GM19468 (cell line): ENCODE measurements at regions not wholly inside any gene's neighbourhood (a gene's known extent, or its start where the extent isn't known, plus 50 kb on each side); places are given as distances from the start of the nearest gene placed in this dataset.

Experiments
- ATAC-seq: cut with Tn5 transposase; IDR thresholded peaks from one replicate; pipeline ENCODE4 v1.9.1; 2021; ENCODE audit warnings: mild to moderate bottlenecking, moderate library complexity, moderate number of reproducible peaks; ENCODE audit not compliant: unreplicated experiment; ENCODE audit errors: extremely low read depth

DNA sequence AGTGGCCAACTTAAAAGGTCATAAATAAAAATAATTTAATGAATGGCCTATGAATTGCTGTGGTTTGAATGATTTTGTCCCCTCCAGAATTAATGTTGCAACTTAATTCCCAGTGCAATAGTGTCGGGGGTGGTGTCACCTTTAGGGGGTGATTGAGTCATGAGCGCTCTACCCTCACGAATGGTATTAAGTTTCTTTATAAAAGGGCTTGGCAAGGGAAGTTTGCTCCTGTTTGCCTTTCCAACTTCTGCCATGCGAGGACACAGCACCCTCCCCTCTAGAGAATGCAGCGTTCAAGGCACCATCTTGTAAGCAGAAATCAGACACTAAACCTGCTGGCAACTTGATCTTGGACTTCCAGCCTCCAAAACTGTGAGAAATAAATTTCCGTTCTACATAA, 253.3 kb downstream of the ATXN7L3B start:
- no peak for ATAC-seq

DNA sequence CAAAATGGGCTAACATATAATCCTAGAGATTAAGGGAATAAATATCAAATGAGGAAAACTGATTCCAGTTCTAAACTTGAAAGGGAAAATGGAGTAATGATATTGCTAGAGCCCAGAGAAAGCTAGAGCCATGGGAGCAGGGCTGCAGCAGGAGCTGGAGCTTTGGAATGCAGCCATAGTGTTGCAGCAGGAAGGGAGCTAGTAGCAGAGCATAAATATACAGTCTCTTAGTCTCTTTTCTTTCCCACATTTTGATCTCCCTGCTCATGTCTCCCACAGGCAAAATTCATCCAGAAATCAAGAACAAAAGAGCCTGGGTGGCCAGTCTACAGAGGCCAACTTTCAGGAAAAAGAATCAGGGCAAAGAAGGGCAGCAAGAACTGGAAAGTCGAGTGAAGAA, 253.7 kb downstream of the ATXN7L3B start:
- ATAC-seq, result no peak

DNA sequence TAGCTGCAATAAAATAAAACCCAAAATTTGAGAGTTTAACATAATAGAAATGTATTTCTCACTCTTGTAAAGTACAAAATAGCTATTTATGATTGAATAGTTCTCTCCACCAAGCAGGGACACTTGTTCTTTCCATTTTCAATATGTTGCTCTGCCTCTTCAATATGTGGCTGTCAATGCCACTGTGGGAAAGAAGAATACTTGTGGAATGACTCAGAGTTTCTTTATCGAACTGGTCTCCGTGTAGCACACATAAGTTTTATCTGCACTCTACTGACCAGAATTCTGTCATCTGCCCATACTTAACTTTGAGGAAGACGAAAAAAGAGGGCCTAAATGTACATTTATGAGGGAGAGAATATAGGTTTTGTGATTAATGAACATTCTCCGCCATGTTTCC, 256.9 kb downstream of the ATXN7L3B start:
- ATAC-seq, result no peak

DNA sequence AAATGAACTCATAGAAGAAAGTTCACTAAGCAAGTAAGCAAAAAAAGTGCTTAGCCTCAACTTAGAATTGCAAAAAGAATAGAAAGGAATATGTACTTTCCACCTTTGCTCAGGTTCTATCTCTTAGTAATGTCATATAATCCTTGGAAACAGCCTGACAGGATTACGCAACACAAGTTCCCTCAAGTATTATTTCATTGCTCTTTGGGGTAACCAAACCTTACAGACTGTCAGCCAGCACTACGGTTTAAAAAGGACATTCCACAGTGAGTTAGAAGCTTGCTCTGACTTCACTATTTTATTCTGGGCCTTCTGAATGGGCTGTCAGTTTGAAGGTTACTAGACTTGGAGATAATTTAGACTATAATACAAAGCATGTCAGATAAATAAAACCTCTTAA, 264.0 kb downstream of the ATXN7L3B start:
- no peak for ATAC-seq

DNA sequence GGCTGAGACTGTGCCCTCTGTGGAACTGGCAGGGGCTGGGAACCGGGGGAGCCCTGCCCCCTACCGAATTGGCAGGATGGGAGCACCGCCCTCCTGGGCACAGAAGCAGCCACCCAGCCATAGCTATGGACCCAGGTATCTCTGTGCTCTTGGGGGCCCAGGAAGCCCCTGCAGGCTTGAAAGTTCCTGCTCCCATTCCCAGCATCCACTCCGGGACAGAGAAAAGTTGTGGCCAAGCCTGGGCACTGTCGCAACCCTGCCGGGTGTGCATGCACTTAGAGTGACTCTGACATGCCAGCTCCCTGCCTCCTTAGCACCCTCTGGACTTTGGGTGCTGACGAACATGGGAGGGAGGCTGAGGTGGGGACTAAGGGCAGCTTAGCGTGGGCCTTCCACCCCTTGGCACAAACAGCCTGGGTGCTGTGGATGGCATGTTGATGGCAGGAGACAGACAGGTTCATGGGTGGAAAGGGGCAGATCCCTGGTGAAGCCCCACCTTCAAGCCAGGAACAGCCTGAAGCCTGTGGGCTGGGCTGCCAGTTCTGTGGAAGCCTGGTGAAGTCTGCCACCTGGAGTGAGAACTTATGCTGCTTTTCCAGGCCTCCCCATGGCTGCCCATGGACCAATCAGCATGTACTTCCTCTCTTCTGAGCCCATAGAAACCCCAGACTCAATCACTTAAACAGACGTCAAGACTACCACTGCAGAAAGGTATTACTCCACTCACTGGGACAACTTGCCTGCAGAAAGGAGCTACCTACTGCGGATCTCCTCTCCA, 279.0 kb downstream of the ATXN7L3B start:
- ATAC-seq, result no peak

DNA sequence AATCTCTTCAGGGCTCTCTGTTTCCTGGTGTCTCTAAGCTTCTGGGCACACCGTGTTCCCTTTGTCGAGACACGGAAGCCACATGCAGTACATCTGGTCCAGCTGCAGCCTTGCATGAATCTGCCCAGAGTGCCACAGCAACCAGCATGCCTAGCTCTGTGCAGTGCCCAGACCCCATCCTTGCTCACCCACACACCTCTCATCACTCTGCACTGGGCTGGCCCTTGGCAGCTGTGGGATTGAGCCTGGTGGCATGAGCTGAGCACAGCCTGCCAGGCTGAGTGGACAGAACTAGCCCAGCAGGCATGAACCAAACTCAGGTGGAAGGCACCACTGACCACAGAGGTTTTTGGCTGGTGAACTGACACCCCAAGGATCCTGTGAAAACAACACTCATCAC, 279.9 kb downstream of the ATXN7L3B start:
- no peak for ATAC-seq

DNA sequence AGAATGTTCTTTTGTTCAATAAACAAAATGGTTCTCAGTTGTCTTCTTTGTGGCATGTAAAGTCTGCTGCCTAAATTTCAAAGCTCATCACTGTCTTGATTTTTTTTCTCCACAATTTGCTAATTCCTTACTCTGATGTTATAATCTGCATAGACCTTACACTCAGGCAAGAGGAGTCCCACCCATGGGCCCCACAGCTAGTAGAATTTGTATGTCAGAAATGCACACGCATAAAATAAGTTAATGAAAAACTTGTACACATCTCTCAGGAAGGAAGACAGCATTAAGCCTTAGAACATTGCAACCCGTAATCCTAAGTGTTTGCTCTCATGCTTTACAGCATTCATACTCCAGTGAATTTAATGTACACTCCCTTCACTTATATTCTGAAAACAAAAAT, 280.8 kb downstream of the ATXN7L3B start:
- ATAC-seq, result no peak

DNA sequence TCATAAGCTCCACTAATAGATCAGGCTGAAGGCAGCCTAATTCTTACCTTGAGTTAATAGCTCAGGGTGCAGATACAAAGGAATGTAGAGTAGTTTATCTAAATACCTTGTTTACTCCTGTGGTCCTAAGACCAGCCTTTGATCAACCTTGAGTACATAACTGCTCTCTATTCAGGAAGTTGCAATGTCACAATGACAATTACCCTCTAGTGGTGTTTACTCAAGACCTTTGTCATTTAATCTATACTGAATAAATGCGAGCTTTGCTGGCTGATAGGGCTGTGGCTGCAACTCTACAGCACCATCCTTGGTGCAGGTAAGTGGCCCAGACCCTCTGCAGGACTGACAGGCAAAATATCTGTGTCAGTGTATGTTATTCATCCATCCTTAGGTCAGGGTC, 282.7 kb downstream of the ATXN7L3B start:
- no peak for ATAC-seq

DNA sequence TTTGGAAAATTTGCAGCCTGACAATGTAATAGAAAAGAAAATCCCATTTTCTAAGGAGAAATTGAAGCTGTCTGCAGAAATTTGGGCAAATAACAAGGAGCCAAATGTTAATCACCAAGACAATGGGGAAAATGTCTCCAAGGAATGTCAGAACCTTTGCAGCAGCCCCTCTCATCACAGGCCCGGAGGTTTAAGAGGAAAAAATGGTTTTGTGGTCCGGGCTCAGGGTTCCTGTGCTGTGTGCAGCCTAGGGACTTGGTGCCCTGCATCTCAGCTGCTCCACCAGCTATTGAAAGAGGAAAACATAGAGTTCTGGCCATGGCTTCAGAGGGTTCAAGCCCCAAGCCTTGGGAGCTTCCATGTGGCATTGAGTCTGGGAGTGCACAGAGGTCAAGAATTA, 298.9 kb downstream of the ATXN7L3B start:
- ATAC-seq, result no peak

DNA sequence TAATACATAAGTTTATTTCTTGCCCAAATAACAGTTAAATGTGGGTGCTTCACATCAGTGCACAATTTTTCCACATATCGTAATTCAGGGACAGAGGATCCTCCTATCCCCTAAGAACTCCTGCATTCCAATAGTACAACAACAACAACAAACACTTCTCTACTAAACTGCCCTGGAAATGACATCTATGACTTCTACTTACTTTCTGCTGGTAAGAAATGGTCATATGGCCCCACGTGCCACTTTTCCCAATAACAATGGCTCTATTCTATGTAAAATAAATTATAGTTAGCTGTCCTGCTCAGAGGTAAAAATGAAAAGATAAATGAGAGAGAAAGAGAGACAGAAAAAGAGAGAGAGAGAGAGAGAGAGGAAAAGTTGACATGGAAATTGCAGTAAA, 308.5 kb downstream of the ATXN7L3B start:
- no peak for ATAC-seq

DNA sequence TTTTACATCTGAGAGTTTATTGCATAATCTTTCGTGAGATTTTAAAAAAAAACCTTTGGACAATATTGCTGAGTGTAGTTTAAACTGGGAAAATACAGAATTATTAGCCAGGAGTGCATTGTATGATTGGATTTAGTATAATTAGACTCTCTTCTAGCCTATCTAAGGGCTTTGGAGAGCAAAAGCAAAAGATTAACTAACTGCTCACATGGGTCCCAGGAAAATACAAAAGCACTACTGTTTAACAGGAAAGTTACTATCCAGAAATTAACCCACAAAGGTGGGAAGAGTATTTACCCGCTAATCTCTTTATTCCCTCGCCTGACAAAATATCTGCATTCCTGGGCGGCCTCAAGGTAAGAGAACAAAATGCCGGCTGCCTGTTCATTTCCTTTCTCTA, 309.5 kb downstream of the ATXN7L3B start:
- no peak for ATAC-seq

DNA sequence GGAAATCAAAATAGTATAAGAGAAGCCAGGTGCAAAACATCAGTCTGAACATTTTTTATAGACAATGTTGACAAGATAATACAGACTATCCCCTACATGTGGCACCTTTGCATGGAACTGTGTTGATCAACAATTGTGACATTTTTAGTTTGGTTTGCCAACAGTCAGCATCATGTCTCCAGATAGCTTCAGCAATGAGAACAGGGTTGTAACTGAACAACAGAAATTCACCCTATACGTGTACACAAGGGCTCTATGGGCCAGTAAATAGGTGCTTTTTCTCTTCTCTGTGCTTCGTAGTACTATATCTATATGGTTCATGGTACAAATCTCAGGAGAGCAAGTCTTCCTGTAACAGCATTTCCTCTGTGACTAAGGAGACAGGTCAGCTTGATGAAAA, 310.4 kb downstream of the ATXN7L3B start:
- no peak for ATAC-seq

DNA sequence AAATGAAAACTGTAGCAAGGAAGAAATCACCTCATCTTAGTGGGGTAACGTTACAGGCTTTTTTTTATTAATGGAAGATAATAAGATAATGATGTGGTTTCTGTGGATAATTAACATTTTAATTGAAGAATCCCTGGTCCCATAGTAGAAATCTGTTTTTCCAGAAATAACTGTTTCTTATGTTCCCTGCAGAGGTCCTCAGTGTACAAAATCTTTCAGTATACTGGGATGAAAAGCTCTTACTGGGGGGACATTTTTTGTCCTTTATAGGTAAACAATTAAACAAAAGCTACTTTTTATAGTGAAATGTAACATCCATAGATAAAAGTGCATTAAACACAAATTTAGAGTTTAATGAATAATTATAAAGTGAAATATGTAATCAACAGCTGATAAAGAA, 312.2 kb downstream of the ATXN7L3B start:
- no peak for ATAC-seq

DNA sequence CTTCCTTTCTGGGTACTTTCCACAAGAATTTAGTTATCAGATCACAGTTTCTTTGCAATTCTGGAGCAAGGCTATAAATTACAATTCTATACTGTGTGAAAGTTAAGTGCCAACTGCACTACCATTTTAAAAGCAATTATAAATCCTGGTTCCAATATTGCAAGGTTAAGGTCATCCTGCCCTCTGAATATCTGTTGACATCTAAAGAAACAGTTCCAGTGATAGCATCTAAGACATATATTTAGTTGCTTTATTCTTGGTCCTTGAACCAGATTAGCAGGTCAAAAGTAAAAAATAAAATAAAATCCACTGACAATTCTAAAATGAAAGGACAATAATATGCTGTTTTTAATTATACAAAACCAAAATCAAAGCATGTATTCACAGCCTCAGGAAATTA, 334.2 kb downstream of the ATXN7L3B start:
- no peak for ATAC-seq

DNA sequence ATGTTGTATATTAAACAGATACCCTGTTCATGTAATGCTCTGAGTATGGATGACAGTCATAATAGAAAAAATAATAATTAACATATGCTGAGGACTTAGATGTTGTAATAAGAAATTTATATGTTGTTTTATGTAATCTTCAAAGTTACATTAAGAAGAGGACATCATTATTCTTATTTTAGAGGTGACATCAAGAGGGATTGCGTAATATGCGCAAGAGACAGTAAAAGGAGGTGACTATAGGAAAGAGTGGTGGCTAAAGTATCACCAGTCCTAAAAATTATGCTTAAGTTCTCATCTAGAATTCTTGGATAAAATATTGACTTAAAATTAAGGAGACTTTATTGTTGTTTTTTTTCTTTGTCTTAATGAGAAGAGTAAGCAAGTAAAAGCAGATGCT, 323.9 kb downstream of the KCNC2 start:
- no peak for ATAC-seq

DNA sequence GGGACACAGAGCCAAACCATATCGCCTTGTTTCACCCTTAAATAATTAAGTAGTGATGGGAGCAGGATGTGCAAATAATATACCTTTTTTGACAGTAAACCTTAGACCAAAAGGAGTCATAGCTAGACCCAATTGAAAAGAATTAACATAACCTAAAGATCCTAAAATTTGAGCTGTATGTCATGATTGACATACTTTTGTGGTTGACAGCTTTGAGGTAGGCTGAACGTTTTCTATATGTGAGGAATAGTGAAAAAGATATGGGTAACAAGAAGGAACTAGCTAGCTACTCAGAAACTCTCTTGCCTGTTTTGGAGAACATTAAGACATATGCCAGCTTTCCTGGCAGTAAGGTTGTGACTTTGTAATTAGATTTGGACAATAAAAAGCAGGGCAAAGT, 320.6 kb downstream of the KCNC2 start:
- ATAC-seq, result no peak

DNA sequence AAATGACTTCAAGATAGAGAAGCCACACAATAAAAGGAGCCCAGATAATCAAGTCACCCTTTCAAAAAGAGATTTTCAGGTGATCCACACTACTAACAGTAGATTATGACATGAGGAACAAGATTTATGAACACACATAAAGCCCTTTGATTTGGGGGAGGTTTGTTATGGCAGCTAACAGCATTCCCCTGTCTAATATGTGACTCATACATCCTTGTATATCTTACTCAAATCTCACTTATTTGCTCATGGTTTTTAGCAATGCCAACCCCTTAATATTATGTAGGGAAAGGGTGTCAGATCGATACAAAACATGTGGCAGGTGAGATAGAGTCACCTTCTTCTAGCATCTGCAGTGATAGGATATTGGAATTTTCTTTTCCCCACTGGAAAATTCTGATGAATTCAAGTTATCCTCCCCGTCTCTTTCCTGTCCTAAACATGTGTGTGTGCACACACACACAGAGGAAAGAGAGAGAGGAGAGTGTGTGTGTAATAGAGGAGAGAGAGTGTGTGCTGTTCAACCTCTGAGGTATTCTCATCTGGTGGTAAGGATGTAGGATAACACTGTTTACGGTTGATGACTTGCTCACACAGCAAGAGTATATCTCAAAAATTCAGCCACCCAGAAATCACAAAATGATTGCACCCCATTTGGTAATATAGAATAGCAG, 319.9 kb downstream of the KCNC2 start:
- no peak for ATAC-seq

DNA sequence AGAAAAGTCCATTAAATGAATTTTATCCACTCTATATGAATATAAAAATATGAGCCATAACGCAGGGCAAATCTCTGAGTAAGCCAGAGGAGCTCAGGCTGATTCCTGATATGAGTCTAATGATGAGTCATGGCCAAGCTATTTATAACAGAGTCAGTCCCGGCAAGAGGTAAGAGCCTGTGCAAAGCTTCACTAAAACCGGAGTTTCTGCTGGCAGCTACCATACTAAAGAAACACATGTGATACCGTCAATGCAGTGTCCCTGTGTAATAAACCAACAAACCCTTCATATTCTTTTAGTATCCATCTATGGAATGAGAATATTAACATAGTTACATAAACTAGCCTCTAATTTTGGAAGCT, 319.4 kb downstream of the KCNC2 start:
- ATAC-seq, result peak; percentile 53

DNA sequence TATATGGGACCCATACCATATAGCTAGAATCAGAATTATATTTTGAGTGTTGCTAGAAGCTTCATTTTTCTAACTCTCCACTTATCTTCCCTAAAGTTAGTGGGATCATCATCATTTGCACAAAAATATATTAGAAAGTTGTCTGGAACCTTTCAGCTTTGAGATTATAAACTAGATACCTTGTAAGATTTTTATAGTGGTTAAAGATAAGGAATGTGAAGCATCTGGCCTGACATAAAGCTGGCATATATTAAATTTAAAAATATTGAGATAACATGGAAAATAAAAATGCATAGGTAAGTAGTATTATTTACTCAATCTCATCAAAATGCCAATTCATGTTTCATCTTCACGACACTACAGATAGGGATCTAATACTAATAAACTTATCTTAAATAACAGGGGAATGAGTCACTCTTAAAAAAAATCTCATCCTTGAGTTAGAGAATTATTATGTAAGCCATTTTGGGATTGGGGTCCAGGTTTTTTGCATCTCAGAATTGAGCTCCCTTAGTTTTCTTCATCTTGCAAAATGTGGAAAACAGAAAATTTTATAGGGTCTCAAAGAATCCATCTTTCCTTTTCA, 318.5 kb downstream of the KCNC2 start:
- ATAC-seq, result no peak

DNA sequence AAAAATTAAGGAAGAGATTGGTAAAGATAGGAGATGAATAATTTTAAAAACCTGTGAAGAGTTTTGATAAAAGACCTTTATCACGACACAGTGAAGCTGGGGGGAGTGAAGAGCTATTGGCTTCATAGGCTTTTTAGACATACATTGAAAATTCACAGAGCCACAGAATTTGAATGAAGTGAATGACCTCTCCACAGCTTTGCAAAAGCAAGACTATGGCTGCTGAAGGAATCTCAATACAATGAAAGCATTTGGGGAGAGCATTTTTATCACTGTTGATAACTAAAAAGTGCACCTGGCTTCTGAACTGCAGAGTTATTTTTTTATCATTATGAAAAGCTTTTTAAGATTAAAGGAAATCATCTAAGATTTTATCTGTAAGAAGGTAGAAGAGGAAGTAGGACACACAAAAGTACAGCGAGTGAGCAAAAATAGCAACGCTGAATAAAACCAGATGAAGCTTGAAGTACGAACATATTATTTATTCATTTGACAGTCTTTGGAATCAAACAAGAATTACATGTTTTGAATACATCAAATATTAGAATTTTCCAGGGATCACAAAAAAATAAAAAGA, 317.5 kb downstream of the KCNC2 start:
- ATAC-seq, result no peak

DNA sequence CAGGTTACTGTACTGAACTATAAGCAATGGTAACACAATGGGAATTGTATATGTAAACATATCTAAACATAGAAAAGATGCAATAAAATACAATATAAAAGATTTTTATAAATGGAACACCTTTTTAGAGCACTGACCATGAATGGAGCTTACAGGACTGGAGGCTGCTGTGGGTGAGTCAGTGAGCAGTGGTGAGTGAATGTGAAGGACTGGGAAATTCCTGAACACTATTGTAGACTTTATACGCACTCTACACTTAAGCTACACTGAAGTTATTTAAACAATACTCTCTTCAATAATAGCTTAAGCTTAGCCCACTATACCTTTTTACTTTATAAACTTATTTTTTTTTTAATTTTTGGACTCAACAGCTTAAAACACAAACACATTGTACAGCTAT, 313.5 kb downstream of the KCNC2 start:
- no peak for ATAC-seq
